ENCODE measurements at regions not wholly inside any gene's neighbourhood (a gene's known extent, or its start where the extent isn't known, plus 50 kb on each side); places are given as distances from the start of the nearest gene placed in this dataset.

DNA sequence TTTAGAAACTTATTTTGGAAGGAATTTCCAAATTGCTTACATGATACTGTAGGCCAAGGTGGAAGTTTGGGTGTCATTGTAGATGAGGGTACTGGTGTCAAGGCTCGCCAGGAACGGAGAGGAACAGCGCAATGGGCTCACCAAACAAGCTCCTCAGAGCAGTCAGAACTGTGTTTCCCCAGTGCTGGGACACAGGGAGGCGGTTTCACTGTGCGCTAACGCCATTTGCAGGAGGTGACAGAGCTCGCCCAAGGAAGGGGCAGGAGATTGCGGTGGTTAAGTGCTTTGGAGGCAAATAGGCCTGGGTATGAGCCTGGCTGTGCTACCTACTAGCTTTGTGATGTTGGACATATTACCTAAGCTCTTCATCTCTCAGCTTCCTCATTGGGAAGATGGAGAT, 57.3 kb downstream of the HHEX start:
- DNase-seq (ENCODE audit: low spot score), result no peak

DNA sequence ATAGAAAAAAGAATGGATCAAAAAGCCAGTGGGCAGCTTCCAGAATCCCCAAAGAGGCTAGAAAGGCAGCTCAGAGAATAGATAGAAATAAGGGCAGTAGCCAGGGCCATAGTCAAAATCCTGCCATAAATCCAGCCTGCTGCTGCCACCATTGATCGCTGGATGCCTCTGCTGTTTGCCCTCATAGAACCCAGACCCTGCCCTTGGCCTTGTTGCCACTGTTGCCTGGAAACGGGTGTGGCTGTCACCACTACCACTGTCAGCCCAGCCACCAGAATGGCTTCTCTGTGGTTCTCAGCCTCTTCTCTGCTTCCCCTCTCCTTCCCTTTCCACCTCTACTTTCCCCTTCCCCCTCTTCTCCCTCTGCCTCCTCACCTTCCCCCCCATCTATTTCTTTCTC, 57.8 kb downstream of the HHEX start:
- DNase-seq (ENCODE audit: low spot score), result no peak

DNA sequence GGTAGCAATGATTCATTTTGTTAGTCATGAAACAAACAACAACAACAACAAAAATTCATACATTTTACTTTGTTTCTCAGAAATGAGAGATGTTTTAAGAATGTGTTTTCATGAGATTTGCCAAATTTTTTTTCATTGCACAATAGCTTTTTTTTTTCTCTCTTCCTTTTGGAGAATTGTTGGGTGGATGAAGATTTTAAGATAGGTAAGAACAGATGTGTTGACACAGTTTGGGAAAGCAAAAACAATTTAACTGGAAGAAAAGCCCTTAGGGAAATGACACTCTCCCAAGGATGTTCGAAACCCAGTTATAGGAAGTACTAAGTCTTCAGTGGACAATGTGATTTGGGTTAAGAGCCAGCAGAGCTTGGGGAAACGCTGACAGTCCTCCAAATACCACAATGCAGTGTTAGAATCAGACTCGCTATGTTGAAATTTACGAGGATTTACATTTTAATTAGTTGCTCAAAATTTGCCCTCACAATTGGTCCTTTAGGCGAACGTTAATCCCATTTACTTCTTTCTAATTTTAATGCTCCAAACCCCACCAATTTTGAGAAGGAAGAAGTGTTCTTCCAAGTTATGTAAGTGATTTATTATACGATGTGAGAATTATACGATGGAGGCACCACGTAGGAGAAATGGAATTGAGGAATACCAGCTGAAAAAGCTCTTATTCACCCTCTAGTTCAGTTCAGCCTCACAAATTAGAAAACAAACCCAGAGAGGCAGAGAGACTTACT, 61.2 kb downstream of the HHEX start:
- DNase-seq (ENCODE audit: low spot score), result no peak

DNA sequence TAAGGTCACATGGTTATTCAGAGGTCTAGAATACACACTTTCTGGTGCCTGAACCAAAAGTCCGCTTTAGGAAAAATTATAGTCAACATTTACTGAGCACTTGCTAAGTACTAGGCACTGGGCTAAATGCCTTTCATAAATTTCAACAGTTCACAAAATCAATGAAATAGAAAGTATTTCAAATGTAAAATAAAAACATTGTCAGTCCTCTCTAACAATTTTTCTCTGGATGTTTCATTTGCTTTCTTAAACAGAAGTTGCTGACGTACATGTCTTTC, 61.7 kb downstream of the HHEX start:
- DNase-seq (ENCODE audit: low spot score), result no peak

DNA sequence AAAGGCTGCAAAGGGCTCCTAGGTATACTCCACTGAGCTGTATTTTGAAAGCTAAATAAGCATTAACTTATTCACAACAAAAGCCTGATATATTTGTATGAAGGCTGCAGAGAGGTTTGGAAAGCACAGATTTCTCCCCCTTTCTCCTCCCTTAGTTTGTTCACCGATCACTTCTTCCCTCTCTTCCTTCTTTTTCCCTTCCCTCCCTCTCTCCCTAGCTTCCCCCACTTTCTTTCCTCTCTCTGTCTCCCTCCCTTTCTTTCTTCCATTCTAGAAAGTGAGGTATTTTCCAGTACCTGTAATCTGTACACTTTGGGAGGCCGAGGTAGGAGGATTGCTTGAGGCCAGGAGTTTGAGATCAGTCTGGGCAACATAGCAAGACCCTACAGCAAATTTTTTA, 62.1 kb downstream of the HHEX start:
- no peak for DNase-seq (ENCODE audit: low spot score)

DNA sequence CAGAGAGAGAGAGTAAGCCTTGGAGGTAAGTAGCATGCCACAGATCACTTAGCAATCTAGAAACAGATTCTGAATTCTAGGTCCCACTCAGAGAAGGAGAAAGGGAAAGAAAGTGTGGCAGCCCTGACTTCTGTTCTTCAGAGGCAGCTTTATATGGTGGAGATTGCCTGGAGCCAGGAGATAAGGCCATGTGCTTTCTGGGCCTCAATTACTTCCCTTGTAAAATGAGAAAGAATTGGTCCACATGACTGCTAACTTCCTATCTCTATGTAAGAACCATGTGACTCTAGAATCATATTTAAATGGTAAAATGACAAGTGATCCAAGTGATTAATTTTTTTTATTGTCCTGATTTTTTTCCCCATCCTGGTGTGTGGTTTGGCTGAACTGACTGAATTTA, 64.1 kb downstream of the HHEX start:
- DNase-seq (ENCODE audit: low spot score), result no peak

DNA sequence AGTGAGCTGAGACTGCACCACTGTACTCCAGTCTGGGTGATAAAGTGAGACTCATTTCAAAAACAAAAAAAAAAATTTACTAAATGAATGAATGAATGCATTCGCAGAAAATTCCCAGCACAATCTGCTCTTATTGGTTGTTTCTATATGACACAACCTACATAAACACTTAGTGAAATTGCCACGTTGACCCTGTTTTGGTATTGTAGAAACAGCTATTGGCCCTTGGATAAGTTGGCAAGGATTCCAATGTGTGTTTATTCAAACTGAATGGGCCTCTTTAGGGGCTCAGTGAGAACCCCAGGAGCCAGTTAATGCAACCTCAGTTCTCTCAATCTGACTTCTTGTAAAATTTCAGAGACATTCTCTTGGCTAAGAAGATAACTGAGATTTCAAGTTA, 66.0 kb downstream of the HHEX start:
- peak; percentile 7 for DNase-seq (ENCODE audit: low spot score)

DNA sequence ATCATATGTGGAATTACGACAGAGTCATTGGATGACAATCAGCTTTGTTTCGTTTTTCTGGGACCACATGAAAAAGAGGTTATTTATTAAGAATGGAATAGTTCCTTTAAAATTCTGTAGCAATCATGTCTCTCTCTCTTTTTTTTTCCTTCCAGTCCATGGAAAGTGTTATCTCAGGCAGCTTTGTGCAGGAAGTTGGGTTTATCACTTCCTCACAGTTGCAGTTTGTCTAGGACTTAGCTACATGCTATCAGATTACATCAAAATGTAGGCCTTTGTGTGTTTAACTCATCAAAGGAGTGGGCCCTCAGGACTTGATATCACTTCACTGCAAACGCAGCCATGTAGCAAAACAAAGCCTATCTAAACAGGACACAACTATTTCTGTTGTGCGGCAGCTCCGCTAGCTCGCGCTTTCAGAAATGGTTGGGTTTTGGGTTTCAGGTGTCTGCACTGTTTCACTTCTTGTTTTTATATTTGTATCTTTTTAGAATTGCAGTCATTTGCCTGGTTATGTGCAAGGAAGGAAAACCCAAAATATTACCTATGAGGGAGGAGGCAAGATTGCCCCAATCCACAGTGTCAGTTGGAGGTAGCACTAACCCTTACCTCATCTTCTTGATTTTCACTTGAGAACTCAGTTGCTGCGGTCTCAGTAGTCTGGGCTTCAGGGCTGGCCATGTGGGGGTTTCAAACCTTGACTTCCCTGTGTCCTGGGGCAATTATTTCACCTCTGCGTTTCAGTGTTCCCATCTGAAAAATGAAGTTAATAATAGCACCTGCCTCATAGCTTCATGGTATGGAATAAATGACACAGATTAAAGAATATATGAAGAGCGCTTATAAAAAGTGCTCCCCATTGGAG, 66.7 kb downstream of the HHEX start:
- DNase-seq (ENCODE audit: low spot score), result peak; percentile 31

DNA sequence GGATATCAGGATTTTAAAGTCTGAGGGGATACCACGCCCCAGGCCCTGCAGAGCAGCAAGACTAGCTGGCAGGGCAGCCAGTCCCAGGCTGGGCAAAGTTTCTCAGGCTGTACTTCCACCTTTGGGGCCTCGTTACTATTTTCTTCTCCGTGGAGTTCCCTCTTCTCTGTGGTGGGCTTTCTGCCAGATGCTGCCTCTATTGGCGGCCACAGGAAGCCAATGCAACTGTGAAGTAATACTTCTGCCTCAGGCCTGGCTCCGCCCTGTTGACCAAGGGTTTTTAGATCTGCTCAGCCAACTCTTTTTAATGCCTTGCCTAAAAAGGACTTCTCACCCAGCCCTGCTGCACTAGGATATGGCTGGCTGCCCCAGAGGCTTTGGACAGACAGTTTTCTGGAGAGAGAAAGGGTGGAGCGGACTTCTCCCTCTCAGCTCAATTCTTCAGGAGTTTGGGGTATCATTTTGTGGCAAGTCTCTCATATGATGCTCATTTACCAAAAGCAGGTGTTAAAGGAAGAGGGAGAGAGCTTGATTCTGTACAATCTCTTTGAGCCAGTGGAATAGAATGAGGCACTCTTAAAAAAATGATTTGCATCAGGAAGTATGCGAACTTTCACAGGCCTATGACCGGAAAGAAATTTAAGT, 67.4 kb downstream of the HHEX start:
- DNase-seq (ENCODE audit: low spot score), result peak; percentile 90

DNA sequence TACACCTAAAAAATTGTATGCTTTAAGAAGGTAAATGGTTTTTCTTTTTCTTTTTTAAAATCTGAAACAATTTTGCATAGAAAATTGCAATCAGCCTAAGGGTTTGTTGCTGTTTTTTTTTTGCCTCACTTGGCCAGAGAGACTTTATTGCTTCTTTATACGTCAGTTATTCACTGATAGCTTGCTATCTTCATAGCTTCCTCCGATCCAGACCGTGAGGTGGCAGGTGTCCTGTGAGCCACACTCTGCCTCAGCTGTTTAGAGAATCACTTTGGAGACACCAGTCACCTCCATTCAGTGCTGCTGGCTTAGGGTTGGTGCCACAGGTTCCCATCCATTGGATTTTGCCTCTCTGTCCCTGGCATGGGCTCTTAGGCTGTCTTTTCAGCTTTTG, 68.0 kb downstream of the HHEX start:
- no peak for DNase-seq (ENCODE audit: low spot score)

DNA sequence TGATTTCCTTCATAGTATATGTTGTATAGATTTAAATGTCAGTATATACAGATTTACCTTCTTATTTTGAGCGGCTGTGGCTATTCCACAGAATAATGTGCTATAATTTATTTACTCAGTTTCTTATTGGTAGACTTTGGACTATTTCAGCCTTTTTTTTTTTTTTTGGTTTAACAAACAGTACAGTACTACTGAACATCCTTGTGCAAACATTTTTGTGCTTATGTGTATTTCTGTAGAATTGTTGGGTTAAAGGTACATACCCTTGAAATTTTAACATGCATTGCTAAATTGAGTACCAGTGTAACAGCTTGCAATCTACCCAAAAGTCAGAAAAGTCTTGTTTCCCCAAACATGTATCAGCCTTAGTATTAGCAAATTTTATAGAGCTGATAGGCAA, 68.8 kb downstream of the HHEX start:
- DNase-seq (ENCODE audit: low spot score), result no peak

DNA sequence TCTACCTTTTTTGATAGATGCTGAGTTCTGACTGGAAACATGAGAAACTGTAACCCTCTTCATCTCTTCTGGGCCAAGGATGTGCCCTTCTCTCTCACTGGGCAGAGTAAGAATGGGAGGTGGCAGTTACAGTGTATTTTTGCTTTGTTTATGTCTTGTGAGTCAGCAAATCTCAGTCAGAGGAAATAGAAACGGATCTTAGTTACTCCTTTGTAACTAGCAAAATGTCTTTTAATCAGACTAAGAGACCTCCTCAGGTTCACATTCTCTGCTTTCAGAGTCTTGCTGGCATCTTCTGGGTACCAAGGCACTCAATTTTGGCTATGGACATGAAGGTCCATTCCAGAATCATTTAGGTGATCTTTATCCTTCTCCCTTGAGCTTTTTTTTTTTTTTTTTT, 70.9 kb downstream of the HHEX start:
- DNase-seq (ENCODE audit: low spot score), result no peak

DNA sequence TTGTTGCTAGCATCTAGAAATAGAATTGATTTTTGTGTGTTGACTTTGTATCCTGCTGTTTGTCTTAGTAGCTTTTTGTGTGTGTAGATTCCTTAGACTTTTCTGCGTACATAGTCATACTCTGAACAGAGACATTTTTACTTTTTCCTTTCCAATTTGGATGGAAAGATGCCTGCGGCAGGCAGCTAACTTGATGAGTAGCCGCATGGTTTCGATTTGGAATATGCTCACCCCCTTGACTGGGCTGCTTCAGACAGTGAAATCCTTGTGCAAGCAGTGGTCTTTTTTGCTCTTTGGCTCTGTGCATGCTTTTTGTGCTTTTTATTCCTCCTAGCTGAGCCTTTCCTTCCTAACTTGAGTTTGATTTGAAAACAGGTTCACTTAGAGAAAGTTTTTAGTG, 71.8 kb downstream of the HHEX start:
- DNase-seq (ENCODE audit: low spot score), result no peak

DNA sequence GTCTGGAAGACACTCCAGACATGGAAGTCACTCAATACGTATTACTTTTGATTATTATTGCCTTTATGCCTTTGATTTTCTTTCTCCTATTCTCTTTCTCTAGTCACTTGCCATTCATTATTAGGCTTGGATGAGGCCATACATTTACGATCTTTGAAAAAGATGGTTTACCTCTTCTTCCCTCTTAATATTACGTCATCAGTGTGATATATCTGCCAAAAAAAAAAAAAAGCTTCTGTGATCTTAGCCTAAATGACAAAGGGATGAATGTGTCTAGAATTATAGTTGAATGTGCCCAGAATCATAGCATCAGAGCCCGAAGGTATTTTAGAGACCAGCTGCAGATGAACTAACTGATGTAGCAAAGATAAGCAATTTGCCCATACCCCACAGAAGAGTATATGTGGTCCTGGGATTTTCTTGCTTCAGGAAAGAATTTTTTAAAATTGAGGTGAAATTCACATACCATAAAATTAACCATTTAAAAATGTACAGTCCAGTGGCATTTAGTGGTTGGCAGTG, 73.9 kb downstream of the HHEX start:
- DNase-seq (ENCODE audit: low spot score), result no peak

DNA sequence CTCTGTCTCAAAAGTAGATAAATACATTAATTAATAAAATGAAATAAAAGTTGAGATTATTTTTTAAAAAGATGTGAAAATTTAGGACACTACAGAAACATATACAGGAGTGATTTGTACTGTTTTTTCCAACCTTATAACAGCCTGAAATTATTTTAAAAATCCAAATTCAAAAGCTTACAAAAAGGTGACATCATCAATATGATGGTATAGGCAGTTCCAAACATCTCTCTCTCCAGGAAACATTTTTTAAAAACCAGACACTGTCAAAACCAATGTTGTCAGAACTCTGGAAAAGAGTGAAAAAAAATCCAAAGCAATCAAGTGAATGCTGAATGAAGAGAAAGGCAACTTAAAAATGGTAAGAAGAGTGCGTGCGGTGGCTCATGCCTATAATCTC, 76.7 kb downstream of the HHEX start:
- no peak for DNase-seq (ENCODE audit: low spot score)

DNA sequence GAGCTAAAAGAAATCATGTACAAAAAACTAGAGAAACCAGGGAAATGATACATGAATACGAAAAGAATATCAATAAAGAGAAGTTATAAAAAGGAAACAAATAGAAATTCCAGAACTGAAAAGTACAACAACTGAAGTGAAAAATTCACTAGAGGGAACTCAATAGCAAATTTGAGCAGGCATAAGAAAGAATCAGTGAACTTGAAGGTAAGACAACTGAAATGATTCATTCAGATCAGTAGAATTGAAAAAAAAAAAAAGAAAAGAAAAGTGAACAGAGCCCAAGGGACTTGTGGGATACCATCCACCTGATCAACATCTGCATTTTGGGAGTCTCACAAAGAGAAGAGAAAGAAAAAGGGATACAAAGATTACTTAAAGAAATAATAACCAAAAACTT, 78.3 kb downstream of the HHEX start:
- no peak for DNase-seq (ENCODE audit: low spot score)

DNA sequence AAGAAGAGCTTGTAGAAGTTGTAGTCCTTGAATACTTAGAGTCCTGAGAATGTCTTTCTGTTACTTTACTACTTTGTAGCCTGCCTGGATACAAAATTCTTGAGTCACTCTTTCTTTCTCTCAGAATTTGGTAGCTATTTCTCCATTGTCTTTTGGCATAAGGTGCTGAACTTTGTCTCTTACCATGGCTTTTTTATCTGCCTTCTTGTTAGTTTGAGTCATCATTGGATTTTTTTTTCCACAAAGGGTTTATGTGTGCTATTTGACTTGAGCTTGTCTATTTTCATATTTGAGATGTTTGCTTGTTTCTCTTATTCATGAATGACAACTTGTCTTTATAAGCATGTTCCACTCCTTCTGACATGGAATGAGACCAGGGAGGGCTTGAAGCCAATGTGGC, 74.5 kb upstream of the EXOC6 start:
- no peak for DNase-seq (ENCODE audit: low spot score)

DNA sequence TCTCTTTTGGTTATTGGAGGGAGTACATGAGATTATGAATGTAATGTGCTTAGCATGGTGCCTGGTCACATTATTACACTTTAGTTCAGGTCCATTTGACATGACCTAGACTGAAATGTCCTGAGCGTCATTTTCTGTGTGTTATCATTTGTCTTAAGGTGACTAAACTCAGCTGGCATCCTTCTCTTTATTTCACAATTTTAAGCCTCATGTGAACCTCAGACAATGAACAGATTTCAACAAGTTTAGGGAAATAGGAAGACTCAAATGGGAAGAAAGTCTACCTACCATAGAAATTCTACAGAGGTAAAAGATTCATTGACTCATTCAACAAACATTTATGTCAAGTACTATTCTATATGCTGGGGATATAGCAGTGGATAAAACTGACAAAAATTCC, 70.2 kb upstream of the EXOC6 start:
- DNase-seq (ENCODE audit: low spot score), result no peak

DNA sequence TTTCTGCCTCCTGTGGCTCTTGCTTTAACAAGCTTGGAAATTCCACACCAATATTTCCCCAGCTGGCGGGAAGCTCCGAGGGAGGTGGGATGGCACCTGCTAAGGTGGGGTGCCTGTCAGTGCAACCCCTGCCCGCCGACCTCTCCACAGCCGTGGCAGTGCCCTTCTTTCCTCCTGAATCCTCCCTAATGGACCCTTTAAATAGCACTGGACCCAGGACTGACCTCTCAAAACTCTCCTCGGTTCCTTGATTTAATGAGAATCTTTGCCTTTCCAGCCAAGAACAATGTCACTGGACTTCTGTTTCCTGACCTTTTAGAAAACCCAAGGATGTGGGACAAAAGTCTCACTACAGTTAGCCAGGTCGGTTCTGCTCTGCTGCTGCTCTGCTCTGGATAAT, 63.2 kb upstream of the EXOC6 start:
- no peak for DNase-seq (ENCODE audit: low spot score)

DNA sequence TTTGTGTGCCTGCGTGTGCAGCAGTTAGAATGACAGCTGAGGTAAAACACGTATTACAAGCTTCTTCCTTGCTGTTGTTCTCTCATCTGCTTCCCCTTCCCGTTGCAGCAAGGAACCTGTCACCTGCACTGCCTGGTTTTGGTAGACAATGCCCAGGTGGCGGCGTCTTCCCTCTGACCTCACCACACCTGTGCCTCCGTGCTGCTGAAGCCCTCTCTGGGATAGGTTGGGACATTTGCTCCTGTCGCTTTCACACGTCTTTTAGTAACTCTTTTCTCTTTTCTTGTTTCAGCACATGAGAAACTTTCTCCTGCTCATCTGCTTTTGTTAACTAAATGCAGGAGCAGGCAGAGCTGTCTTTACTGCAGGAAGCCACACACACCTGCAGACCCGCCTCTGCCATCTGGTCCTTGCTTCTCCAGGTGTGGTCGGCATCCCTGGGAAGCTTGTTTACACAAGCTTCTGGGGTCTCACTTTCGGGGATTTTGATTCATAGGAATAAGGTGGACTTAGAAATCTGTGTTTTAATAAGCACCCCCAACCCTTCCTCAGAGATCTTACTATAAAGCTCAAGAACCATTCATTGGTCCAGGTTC, 60.7 kb upstream of the EXOC6 start:
- DNase-seq (ENCODE audit: low spot score), result no peak

DNA sequence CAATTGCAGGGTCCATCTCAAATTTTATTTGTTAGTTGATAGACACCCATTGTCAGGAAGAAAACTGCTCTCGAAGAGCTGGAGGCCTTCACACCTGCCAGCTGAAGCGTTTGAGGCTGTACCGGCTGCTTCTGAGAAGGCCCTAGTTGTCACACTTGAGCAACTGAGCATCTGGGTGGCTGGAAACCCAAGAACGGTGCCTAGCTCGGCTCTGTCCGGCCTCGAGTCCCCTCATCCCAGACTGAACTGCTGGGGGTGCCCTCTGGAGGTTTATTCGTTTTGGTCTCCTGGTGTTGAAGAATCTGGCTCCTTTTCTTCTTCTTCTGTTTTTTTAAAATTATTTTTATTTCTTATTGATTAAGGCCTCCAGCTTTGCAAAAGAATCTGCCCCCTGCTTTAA, 59.3 kb upstream of the EXOC6 start:
- no peak for DNase-seq (ENCODE audit: low spot score)

DNA sequence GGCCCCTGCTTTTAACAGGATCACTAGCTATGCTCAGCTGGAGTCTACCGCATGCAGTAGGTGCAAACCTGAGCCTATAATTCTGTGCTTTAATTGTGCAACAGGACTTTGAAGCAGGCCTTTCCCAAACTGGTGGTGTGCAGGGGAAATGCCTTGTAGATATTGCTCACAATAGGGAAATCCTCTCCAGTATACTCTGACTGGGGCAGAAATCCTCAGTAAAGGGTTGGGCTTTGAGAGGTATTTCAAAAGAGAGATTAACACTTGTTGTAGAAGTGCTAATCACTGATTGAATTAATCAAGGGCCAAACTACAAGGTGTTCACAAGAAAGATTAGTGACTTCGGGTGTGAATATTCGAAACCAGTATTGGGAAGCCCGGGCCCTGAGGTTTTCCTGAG, 58.5 kb upstream of the EXOC6 start:
- no peak for DNase-seq (ENCODE audit: low spot score)
